SK-N-SH (cell line): ENCODE measurements at regions not wholly inside any gene's neighbourhood (a gene's known extent, or its start where the extent isn't known, plus 50 kb on each side); places are given as distances from the start of the nearest gene placed in this dataset.
"Not testable (repeated sequence)": the region's sequence is repeated elsewhere in the genome, so short reads cannot be mapped to it uniquely, and the experiment has no call there.

Source experiments
- CTCF ChIA-PET: fragments of 300-600, 350-600 bp; formaldehyde crosslinking; extraction: SDS; loops from one replicate; lab custom pipeline; 2021; lab: Yijun Ruan, JAX
- POLR2A ChIA-PET: fragments of 350-600 bp; sonication (Branson Sonifier 250); formaldehyde crosslinking; extraction: SDS; loops from one replicate; lab custom pipeline; 2020; ENCODE audit warnings: antibody characterized with exemption, inconsistent platforms; lab: Yijun Ruan, JAX
- DNase-seq: peaks from one replicate; pipeline ENCODE4 v3.0.0; 2012
- H2AFZ ChIP-seq: fragments of 200-600 bp; sonication (generic); 2 replicates; pipeline ENCODE4 v1.8.1; 2016; ENCODE audit warnings: antibody characterized with exemption, mild to moderate bottlenecking, low read depth
- H3F3A ChIP-seq: fragments of 200-600 bp; sonication (generic); replicated peaks from 2 replicates; pipeline ENCODE3; 2016; ENCODE audit warnings: antibody characterized with exemption, mild to moderate bottlenecking; ENCODE audit not compliant: insufficient read depth
- H3K27ac ChIP-seq, 2 experiments: fragments of 200-500 bp in 1 of 2; fragments of 200-600 bp in 1 of 2; sonication (Bioruptor generic) in 1 of 2; sonication (generic), shearing (Covaris generic) in 1 of 2; 2 replicates each; pipeline versions ENCODE4 v1.5.1 to v1.6.1; 2014 to 2016; ENCODE audit warnings: low read depth in 2 of 2, inconsistent platforms in 1 of 2, low read length in 1 of 2, mild to moderate bottlenecking in 1 of 2, mixed read lengths in 1 of 2
- H3K27me3 ChIP-seq: fragments of 200-600 bp; sonication (generic), shearing (Covaris generic); 2 replicates; pipeline ENCODE4 v1.6.1; 2016; ENCODE audit warnings: mixed run types; ENCODE audit not compliant: insufficient read depth
- H3K36me3 ChIP-seq, 2 experiments: fragments of 200-500 bp in 1 of 2; fragments of 200-600 bp in 1 of 2; sonication (Bioruptor generic) in 1 of 2; sonication (generic) in 1 of 2; replicated peaks in 1 of 2; 2 replicates each; pipeline versions ENCODE3 to v1.5.1; 2014 to 2016; ENCODE audit warnings: low read length in 1 of 2, mild to moderate bottlenecking in 1 of 2; ENCODE audit not compliant: insufficient read depth in 2 of 2, control insufficient read depth in 1 of 2
- H3K4me1 ChIP-seq, 2 experiments: fragments of 200-500 bp in 1 of 2; fragments of 200-600 bp in 1 of 2; sonication (Bioruptor generic) in 1 of 2; sonication (generic), shearing (Covaris generic) in 1 of 2; 2 replicates each; pipeline versions ENCODE4 v1.5.1 to v1.6.1; 2014 to 2016; ENCODE audit warnings: low read depth in 1 of 2, low read length in 1 of 2, mixed run types in 1 of 2; ENCODE audit not compliant: insufficient read depth in 2 of 2, control insufficient read depth in 1 of 2
- H3K4me2 ChIP-seq: fragments of 200-600 bp; sonication (generic), shearing (Covaris generic); 2 replicates; pipeline ENCODE4 v1.6.1; 2017; ENCODE audit warnings: mixed run types
- H3K4me3 ChIP-seq, 2 experiments: fragments of 200-500 bp in 1 of 2; fragments of 200-600 bp in 1 of 2; sonication (Bioruptor generic) in 1 of 2; sonication (generic), shearing (Covaris generic) in 1 of 2; 2 replicates each; pipeline versions ENCODE4 v1.5.1 to v1.8.1; 2014 to 2016; ENCODE audit warnings: low read depth in 2 of 2, inconsistent platforms in 1 of 2, low read length in 1 of 2, mild to moderate bottlenecking in 1 of 2, mixed read lengths in 1 of 2, moderate library complexity in 1 of 2
- H3K79me2 ChIP-seq: fragments of 200-600 bp; sonication (generic); 2 replicates; pipeline ENCODE4 v1.8.1; 2017; ENCODE audit warnings: mild to moderate bottlenecking; ENCODE audit not compliant: insufficient read depth
- H3K9ac ChIP-seq: fragments of 200-600 bp; sonication (generic); 2 replicates; pipeline ENCODE4 v1.6.1; 2017; ENCODE audit warnings: mixed run types
- H3K9me2 ChIP-seq: fragments of 200-600 bp; sonication (generic); 2 replicates; pipeline ENCODE4 v1.6.1; 2017; ENCODE audit warnings: mixed run types
- H3K9me3 ChIP-seq: fragments of 200-600 bp; sonication (generic); 2 replicates; pipeline ENCODE4 v1.6.1; 2017; ENCODE audit warnings: mixed run types, mild to moderate bottlenecking, moderate library complexity
- H4K20me1 ChIP-seq: fragments of 200-600 bp; sonication (generic); 2 replicates; pipeline ENCODE4 v1.6.1; 2017; ENCODE audit warnings: mild to moderate bottlenecking, mixed run types; ENCODE audit not compliant: insufficient read depth
- EP300 ChIP-seq, 2 experiments: IDR thresholded peaks; 2 replicates each; pipeline versions ENCODE4 v1.4.0 to v1.6.1; 2012; ENCODE audit warnings: borderline replicate concordance in 1 of 2, low read depth in 1 of 2, low read length in 1 of 2
- FOXJ3 ChIP-seq: sonication (generic); formaldehyde crosslinking; IDR thresholded peaks from 2 replicates; pipeline ENCODE4 v1.5.1; 2020; ENCODE audit warnings: mild to moderate bottlenecking, missing genetic modification reagents
- FOXM1 ChIP-seq: IDR thresholded peaks from 2 replicates; pipeline ENCODE4 v1.4.0; 2012; ENCODE audit warnings: low read depth, mild to moderate bottlenecking
- JUND ChIP-seq: IDR thresholded peaks from 2 replicates; pipeline ENCODE4 v1.4.0; 2012
- NRF1 ChIP-seq: IDR thresholded peaks from 2 replicates; pipeline ENCODE4 v1.6.1; 2012; ENCODE audit warnings: low read depth, mild to moderate bottlenecking, low read length
- PBX3 ChIP-seq: IDR thresholded peaks from 2 replicates; pipeline ENCODE4; 2012
- POLR2AphosphoS5 ChIP-seq: IDR thresholded peaks from 2 replicates; pipeline ENCODE4 v1.6.1; 2012; ENCODE audit warnings: low read depth, low read length
- RXRA ChIP-seq: IDR thresholded peaks from 2 replicates; pipeline ENCODE4 v1.4.0; 2012; ENCODE audit warnings: low read depth, mild to moderate bottlenecking, borderline replicate concordance
- SMC3 ChIP-seq: IDR thresholded peaks from 2 replicates; pipeline ENCODE4 v1.6.1; 2012; ENCODE audit warnings: low read depth, low read length, improper control_type of control experiment
- USF2 ChIP-seq: fragments of 150-350 bp; IDR thresholded peaks from 2 replicates; pipeline ENCODE4 v1.6.1; 2017; ENCODE audit warnings: antibody characterized with exemption, low read length, low read depth, borderline replicate concordance
- YY1 ChIP-seq: IDR thresholded peaks from 2 replicates; pipeline ENCODE4 v1.4.0; 2012; ENCODE audit warnings: low read depth, mild to moderate bottlenecking
- ZBTB33 ChIP-seq: IDR thresholded peaks from 2 replicates; pipeline ENCODE4 v1.4.0; 2012; ENCODE audit warnings: low read depth, borderline replicate concordance
- WGBS: methylation state at CpG from one replicate; pipeline ENCODE4 v1.1.6; 2017; ENCODE audit warnings: low lambda C conversion rate; 5-methylcytosine and 5-hydroxymethylcytosine counted together

GRCh38 chr10:27372095-27372494 lies 131.5 kb upstream of the ACBD5 start:
- Histone ChIP-seq H3K9me2 (no peaks in the 10 kb centered on the region), H3K4me2 (no peak overlapping the region), H3K27ac (no peak overlapping the region), H4K20me1 (no peaks in the 10 kb centered on the region), H3K27me3 (peaks cover 19% of the 10 kb centered on the region; the same call in 1 of the 2 replicates), H3K9ac (no peak overlapping the region), H2AFZ (no peak overlapping the region), H3K9me3 (no peaks in the 10 kb centered on the region)
- CTCF ChIA-PET: interaction anchor here (0.8 to 1.8 kb wide), 4 partner anchors 12 to 1008 kb away, joined by 3 to 6 read pairs (median 4); no protein-coding TSS in a partner anchor
- POLR2A ChIA-PET: no interaction called here
- TF ChIP-seq FOXM1: no peak
- no peak for TF ChIP-seq POLR2AphosphoS5
- TF ChIP-seq EP300 (IDR thresholded peaks at IDR 0.05; ENCODE audit: borderline replicate concordance in 1 of 2, low read depth in 1 of 2, low read length in 1 of 2): no peak
- no peak for TF ChIP-seq JUND
- no peak for TF ChIP-seq PBX3
- no peak for TF ChIP-seq ZBTB33
- no peak for TF ChIP-seq NRF1
- no peak for TF ChIP-seq USF2
- no peak for TF ChIP-seq FOXJ3 (CRISPR knock-in tag)
- no peak for TF ChIP-seq SMC3
- no peak for TF ChIP-seq RXRA
- TF ChIP-seq YY1: no peak
- TF ChIP-seq, all 33 proteins: peak for 0
- no peak for DNase-seq
- Histone ChIP-seq H3F3A (no peaks in the 10 kb centered on the region), H3K4me3 (no peak overlapping the region), H3K79me2 (no peaks in the 10 kb centered on the region), H3K4me1 (no peaks in the 10 kb centered on the region), H3K36me3 (no peaks in the 10 kb centered on the region)
- WGBS: 62% methylated on average over 5 of the region's 5 CpGs

- DNase-seq, H3K9me2 ChIP-seq, H3K79me2 ChIP-seq, H3K9me3 ChIP-seq, H3K36me3 ChIP-seq, H3F3A ChIP-seq, H2AFZ ChIP-seq, H3K4me2 ChIP-seq, H3K4me3 ChIP-seq, H3K4me1 ChIP-seq, H3K27ac ChIP-seq, H4K20me1 ChIP-seq, POLR2A ChIA-PET, H3K9ac ChIP-seq: not testable (repeated sequence)
- WGBS: 40% methylated on average over 5 of the region's 5 CpGs
- peaks cover 19% of the 10 kb centered on the region; the same call in 1 of the 2 replicates for H3K27me3 ChIP-seq
- CTCF ChIA-PET: interaction anchor here (0.6 to 1.8 kb wide), 4 partner anchors 11 to 1009 kb away, joined by 3 to 6 read pairs (median 4); no protein-coding TSS in a partner anchor
Observed at GRCh38 chr10:27371375-27371774, 130.8 kb upstream of the ACBD5 start.
